C1 segment of cervical spinal cord (tissue), 14 donors: ENCODE measurements at regions not wholly inside any gene's neighbourhood (a gene's known extent, or its start where the extent isn't known, plus 50 kb on each side); places are given as distances from the start of the nearest gene placed in this dataset.

Source experiments
- DNase-seq, 14 donors: peaks; one replicate each; lab custom pipeline; 2025; lab: John Stamatoyannopoulos, UW

DNA sequence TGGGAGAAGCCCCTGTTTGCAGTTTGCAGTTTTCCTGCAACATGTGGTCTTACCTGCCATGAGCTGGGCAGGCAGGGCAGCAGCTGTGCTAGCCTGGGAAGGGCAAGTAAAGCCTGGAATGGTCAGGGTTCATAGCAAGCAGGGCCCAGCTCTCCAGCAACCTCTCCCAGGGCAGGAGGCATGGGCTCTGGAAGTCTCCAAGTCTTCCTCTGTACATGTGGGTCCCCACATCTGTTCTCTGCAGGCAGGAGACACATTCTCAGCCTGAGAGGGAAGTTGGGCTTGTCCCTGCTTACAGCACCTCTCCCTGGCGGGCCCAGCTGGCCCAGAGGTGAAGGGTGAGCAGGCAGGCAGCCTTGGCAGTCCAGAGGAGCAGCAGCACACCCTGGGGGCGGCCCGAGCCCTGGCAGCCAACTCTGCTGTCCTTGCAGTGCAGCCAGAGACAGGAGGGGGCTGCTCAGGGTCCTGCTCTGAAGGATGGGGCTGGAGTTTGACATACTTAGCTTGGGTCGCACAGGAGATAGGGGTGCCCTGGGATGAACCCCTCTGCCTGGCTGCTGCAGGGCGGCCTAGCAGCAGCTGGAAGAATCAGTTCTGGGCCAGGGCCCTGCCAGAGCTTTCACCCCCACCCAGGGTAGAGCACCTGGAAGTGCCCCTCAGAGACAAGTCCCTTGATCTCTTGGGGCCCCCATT lies 176.0 kb downstream of the MRPL14 start:
- DNase-seq: no peak

GRCh38 chr6:43950731-43951062 lies 176.6 kb downstream of the MRPL14 start:
- no peak for DNase-seq

GRCh38 chr6:43950051-43950605 lies 177.1 kb downstream of the MRPL14 start:
- DNase-seq: no peak

DNA sequence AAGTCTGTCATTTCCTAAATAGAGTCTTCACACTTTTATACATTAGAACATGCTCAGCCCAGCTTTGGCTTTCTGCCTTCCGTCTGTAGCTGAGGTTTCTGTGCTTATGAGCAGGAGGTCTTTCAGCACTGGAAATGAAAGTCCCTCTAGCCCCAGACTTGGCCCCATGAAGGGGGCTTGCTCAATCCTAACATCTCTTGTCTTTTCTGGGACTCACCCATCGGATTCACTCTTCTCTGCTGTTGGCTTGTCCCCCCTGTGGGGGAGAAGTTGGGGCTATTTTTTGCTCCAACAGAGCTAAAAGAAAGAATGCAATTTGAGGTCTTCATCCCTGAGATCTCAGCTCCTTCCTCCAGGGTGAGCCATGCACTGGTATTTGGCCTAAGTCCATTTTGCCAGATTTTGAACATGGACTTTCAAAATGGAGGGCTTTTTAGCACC lies 177.7 kb downstream of the MRPL14 start:
- no peak for DNase-seq

GRCh38 chr6:43948527-43949485 lies 178.4 kb downstream of the MRPL14 start:
- no peak for DNase-seq

DNA sequence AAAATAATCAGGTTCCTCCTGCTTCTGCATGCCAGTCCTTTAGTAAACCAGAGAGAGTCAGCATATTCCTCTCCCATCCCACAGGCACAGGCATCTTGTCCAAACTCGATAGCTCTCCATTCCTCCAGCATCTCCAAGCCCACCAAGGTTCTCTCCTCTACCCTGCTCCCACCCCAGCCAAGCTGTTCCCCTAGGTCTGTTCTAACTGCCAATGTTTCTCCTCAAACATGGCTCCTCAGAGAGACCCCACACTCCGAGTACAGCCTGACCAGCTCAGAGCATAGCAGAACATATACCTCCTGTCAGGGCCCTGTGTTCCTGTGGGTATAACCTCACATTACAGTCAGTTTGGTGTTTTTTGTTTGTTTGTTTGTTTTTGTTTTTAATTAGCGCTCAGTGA lies 177.8 kb downstream of the VEGFA start:
- no peak for DNase-seq

DNA sequence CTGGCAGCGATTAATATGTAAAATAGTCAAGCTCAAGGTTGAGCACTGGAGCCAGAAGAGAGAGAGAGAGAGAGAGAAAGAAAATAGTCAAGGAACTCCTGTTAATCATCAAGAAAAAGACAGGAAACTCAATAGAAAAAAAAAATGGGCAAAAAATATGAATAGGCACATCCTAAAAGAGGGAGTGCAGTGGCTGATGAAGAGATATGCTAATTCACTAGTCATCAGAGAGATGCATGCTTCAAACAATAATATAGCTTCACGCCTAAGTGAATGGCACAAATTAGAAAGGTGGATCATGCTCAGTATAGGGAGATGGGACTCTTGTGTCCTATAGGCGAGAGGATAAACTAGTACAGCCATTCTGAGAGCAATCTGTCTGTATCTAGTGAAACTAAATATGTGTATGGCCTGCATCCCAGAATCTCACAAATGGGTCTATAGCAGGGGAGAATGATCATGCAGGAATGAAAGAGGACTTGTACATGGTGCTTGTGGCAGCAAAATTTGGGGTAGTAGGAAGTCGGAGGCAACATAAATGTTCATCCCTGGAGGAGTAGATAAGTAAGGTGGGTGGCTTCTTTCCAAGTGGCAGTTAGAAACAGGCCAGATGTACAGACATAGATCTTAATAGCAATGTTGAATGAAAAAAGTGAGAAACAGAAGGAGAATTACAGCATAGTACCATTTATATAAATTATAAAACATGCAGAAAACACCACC lies 176.8 kb downstream of the VEGFA start:
- DNase-seq: no peak

GRCh38 chr6:43945768-43946080 lies 175.7 kb downstream of the VEGFA start:
- DNase-seq: no peak

GRCh38 chr6:43944908-43945767 lies 175.1 kb downstream of the VEGFA start:
- no peak for DNase-seq

- DNase-seq: peak in 1 of 14 donors; percentile 48
These were observed 173.8 kb downstream of the VEGFA start for GRCh38 chr6:43943781-43944250.

- no peak for DNase-seq
These were observed 173.2 kb downstream of the VEGFA start for GRCh38 chr6:43943099-43943766.

DNA sequence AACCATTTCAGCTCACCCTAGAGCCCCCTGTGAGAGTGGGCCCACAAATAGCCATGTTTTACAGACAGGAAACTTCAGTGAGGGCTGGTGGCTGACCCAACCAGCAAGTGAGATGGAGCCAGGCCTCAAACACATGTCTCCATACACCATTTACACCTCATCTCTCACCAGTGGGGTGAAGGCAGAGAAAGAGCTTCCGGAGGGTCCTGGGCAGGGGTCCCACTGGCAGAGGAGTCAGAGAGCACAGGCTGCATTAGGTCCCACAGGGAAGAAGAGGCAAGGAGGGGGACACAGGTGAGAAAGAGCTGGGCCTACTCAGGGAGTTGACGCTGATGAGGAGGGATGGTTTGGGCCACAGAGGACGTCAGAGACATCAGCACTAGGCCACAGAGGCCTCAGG lies 172.6 kb downstream of the VEGFA start:
- DNase-seq: no peak

- DNase-seq: no peak
These were observed 172.0 kb downstream of the VEGFA start for GRCh38 chr6:43942011-43942442.

DNA sequence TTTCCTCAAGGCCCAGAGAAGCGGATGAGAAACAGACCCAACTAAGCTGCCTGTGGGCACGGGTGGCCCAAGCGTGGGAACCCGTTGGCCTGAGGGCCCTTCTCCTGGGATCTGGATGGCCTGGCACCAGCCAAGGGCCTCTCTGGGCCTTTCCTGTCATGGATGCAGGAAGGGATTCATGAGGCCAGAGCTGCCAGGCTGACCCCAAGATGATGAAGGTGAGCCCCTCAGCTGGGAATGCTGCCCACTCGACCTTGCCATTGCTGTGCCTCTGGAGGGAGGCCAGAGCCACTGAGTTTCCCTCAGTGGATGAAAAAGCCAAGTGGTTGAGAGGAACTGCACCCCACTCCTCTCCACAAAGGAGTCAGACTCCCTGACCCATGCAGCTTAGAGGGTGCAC lies 171.2 kb downstream of the VEGFA start:
- no peak for DNase-seq

DNA sequence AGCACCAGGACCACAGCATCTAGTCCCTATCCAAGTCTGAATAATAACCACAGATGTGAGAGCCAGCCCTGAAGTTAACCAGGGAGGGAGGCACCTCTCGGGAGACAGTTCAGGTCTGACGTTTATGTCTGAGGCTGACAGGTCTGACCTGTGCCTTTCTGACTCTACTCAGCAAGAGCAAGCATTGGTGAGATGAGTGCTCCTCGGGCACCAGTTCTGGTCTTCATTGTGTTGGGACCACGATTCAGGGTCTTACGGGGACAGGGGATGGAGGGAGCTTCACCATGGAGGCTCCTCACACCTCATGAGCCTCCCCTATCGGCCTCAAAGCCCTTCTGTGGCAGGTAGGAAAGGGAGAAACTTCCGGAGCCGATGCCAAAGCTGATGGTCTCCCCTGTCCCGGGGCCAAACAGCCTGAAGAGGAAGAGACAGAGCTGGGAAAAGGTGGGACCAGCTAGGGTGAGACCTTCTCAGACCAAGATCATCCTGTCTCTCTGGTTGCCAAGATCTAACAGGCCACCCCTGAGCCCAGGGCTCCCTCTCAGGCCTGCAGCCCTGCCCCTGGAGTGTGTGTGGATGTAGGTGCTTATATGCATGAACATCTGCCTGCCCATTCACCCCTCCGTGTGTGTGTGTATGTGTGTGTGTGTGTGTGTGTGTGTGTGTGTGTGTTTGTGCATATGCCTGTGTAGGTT lies 170.5 kb downstream of the VEGFA start:
- DNase-seq: no peak

- no peak for DNase-seq
These were observed 170.0 kb downstream of the VEGFA start for GRCh38 chr6:43940071-43940392.

GRCh38 chr6:43939281-43940070 lies 169.5 kb downstream of the VEGFA start:
- no peak for DNase-seq

DNA sequence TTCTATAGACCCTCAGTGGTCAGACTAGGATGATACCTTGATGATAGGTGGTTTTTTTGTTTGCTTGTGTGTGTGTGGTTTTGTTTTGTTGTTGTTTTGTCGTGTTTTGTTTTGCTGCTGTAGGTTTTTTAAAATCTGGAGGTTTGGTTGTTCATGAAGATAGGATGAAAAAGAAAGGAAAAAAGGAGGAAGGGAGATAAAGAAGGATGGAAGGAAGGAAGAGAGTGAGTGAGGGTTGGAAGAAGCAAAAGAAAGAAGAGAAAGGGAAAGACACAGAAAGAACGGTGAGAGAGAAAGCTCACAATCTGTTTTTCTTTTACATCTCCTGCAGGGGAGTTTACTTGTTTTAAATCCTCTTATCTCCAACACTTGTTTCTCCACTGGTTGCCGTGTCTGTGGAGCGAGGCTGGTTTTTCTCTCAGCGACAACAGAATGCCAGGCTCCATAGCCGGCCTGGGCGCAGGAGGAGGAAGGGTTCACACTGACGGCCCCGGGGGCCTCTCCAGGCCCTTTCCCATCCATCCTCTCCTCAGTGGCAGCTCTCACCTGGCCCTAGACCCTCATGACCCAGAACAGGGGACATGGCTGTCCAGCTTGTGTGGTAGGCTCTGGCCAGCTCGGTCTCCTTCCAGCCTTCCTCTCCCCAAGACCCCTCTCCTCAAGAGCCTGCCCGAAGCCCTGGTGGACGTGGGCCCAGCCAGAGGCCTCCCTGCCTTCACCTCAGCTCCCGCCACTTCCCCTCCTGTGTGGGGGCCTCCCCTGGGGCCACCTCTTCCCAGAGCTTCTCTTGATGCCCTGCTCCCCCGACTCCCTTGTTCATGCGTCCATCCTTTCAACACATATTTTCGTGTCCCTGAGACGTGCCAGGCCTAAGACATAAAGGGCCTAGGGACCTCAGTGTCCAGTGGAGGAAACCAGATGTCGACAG lies 168.4 kb downstream of the VEGFA start:
- DNase-seq: no peak
